H1 (cell line): ENCODE measurements at regions not wholly inside any gene's neighbourhood (a gene's known extent, or its start where the extent isn't known, plus 50 kb on each side); places are given as distances from the start of the nearest gene placed in this dataset.
A peak's percentile ranks its signal among the peaks of the same experiment; 100 is the strongest.

ENCODE experiments used
- CTCF ChIA-PET: fragments of 300-600 bp; sonication (Branson Sonifier 250); formaldehyde crosslinking; loops from one replicate; lab custom pipeline; 2021; ENCODE audit not compliant: partially characterized antibody; lab: Charles Lee
- POLR2A ChIA-PET: fragments of 300-600 bp; sonication (Branson Sonifier 250); formaldehyde crosslinking; loops from one replicate; lab custom pipeline; 2021; ENCODE audit warnings: inconsistent platforms; ENCODE audit not compliant: partially characterized antibody; lab: Charles Lee
- DNase-seq, 2 experiments: peaks; one replicate each; pipeline versions ENCODE4 v3.0.0 to v3.0.0-alpha.2; 2010 to 2022; ENCODE audit warnings: low spot score in 2 of 2, low read depth in 1 of 2, mixed read lengths in 1 of 2
- FAIRE-seq: peaks from 2 replicates; lab custom pipeline; 2011; peaks lifted over from hg19 to GRCh38; lab: Jason Lieb, UNC
- H2AFZ ChIP-seq: 2 replicates; pipeline ENCODE4 v1.8.1; 2012; ENCODE audit warnings: low read length, inconsistent platforms
- H2AK5ac ChIP-seq: 2 replicates; pipeline ENCODE4 v1.6.1; 2013; ENCODE audit warnings: low read depth, low read length
- H2BK120ac ChIP-seq: replicated peaks from 2 replicates; pipeline ENCODE3; 2013; ENCODE audit warnings: low read depth, low read length, inconsistent platforms
- H2BK12ac ChIP-seq: 2 replicates; pipeline ENCODE4 v1.6.1; 2013; ENCODE audit warnings: low read depth, low read length
- H2BK15ac ChIP-seq: 2 replicates; pipeline ENCODE4 v1.6.1; 2013; ENCODE audit warnings: low read length
- H2BK20ac ChIP-seq: 2 replicates; pipeline ENCODE4 v1.6.1; 2013; ENCODE audit warnings: low read length
- H2BK5ac ChIP-seq: 2 replicates; pipeline ENCODE4 v1.6.1; 2013; ENCODE audit warnings: low read depth, low read length
- H3K14ac ChIP-seq: 2 replicates; pipeline ENCODE4 v1.6.1; 2013; ENCODE audit warnings: inconsistent platforms; ENCODE audit not compliant: insufficient read length
- H3K18ac ChIP-seq: 2 replicates; pipeline ENCODE4 v1.6.1; 2013; ENCODE audit warnings: low read length; ENCODE audit errors: extremely low read depth
- H3K23ac ChIP-seq: 2 replicates; pipeline ENCODE4 v1.6.1; 2013; ENCODE audit warnings: inconsistent platforms; ENCODE audit not compliant: insufficient read length
- H3K23me2 ChIP-seq: 2 replicates; pipeline ENCODE4 v1.6.1; 2013; ENCODE audit warnings: low read depth, low read length
- H3K27ac ChIP-seq: 2 replicates; pipeline ENCODE4 v1.6.1; 2011; ENCODE audit warnings: low read depth, low read length, inconsistent platforms
- H3K27me3 ChIP-seq, 4 experiments: replicated peaks in 1 of 4; 1 replicate in 1 of 4; 2 replicates in 3 of 4; pipeline versions ENCODE4 v1.6.1 to v1.8.1; 2011 to 2013; ENCODE audit warnings: low read length in 3 of 4, mild to moderate bottlenecking in 3 of 4, inconsistent platforms in 2 of 4, mixed read lengths in 2 of 4, moderate library complexity in 1 of 4; ENCODE audit not compliant: control insufficient read depth in 3 of 4, insufficient read depth in 3 of 4; ENCODE audit errors: extremely low read depth in 1 of 4
- H3K36me3 ChIP-seq, 4 experiments: 2 replicates each; pipeline versions ENCODE4 v1.6.1 to v1.8.1; 2011 to 2013; ENCODE audit warnings: mild to moderate bottlenecking in 4 of 4, low read length in 3 of 4, moderate library complexity in 2 of 4, control low read depth in 1 of 4, inconsistent platforms in 1 of 4; ENCODE audit not compliant: insufficient read depth in 4 of 4, control insufficient read depth in 2 of 4
- H3K4ac ChIP-seq: replicated peaks from 2 replicates; pipeline ENCODE3; 2013; ENCODE audit warnings: low read length, low read depth, mixed read lengths, inconsistent platforms; ENCODE audit not compliant: insufficient read length
- H3K4me1 ChIP-seq, 4 experiments: replicated peaks in 1 of 4; 1 replicate in 1 of 4; 2 replicates in 3 of 4; pipeline versions ENCODE4 v1.6.1 to v1.8.1; 2011 to 2013; ENCODE audit warnings: low read length in 3 of 4, inconsistent platforms in 2 of 4, mixed read lengths in 1 of 4; ENCODE audit not compliant: insufficient read depth in 4 of 4, control insufficient read depth in 3 of 4
- H3K4me2 ChIP-seq, 2 experiments: 2 replicates each; pipeline versions ENCODE4 v1.6.1 to v1.8.1; 2011 to 2013; ENCODE audit warnings: low read depth in 2 of 2, low read length in 2 of 2, control low read depth in 1 of 2, inconsistent platforms in 1 of 2, mild to moderate bottlenecking in 1 of 2; ENCODE audit not compliant: insufficient read depth in 1 of 2
- H3K4me3 ChIP-seq, 4 experiments: fragments of 200-600, 300-600 bp in 1 of 4; sonication (generic), shearing (Covaris generic), sonication (Bioruptor Twin) in 1 of 4; 2 replicates each; pipeline versions ENCODE4 v1.5.1 to v1.8.1; 2011 to 2016; ENCODE audit warnings: low read length in 4 of 4, low read depth in 3 of 4, control low read depth in 2 of 4, inconsistent platforms in 2 of 4, mild to moderate bottlenecking in 2 of 4, mixed read lengths in 1 of 4, moderate library complexity in 1 of 4; ENCODE audit not compliant: insufficient read depth in 2 of 4; ENCODE audit errors: extremely low read depth in 1 of 4
- H3K56ac ChIP-seq: replicated peaks from 2 replicates; pipeline ENCODE3; 2013; ENCODE audit warnings: low read depth, mild to moderate bottlenecking, mixed read lengths, low read length, inconsistent platforms; ENCODE audit not compliant: insufficient read length
- H3K79me1 ChIP-seq: 2 replicates; pipeline ENCODE4 v1.6.1; 2013; ENCODE audit warnings: low read depth, low read length, control low read depth
- H3K79me2 ChIP-seq, 2 experiments: 2 replicates each; pipeline versions ENCODE4 v1.6.1 to v1.8.1; 2012 to 2013; ENCODE audit warnings: low read length in 2 of 2, mild to moderate bottlenecking in 2 of 2, inconsistent platforms in 1 of 2; ENCODE audit not compliant: insufficient read depth in 2 of 2, control insufficient read depth in 1 of 2
- H3K9ac ChIP-seq, 4 experiments: replicated peaks in 1 of 4; 1 replicate in 1 of 4; 2 replicates in 3 of 4; pipeline versions ENCODE4 v1.6.1 to v1.8.1; 2011 to 2013; ENCODE audit warnings: low read depth in 3 of 4, low read length in 3 of 4, control low read depth in 2 of 4, mild to moderate bottlenecking in 2 of 4, moderate library complexity in 2 of 4, inconsistent platforms in 1 of 4; ENCODE audit errors: extremely low read depth in 1 of 4
- H3K9me3 ChIP-seq, 2 experiments: 2 replicates each; pipeline versions ENCODE4 v1.6.1 to v1.8.1; 2012 to 2013; ENCODE audit warnings: mild to moderate bottlenecking in 2 of 2, moderate library complexity in 2 of 2, control low read depth in 1 of 2, inconsistent platforms in 1 of 2, low read depth in 1 of 2, low read length in 1 of 2, mixed read lengths in 1 of 2; ENCODE audit not compliant: insufficient read depth in 2 of 2
- H4K20me1 ChIP-seq, 2 experiments: replicated peaks in 1 of 2; 2 replicates each; pipeline versions ENCODE3 to v1.8.1; 2011 to 2013; ENCODE audit warnings: inconsistent platforms in 2 of 2, low read length in 2 of 2, mild to moderate bottlenecking in 1 of 2; ENCODE audit not compliant: insufficient read depth in 2 of 2, control insufficient read depth in 1 of 2
- H4K5ac ChIP-seq: 2 replicates; pipeline ENCODE4 v1.6.1; 2013; ENCODE audit warnings: low read length, low read depth, mixed read lengths, inconsistent platforms; ENCODE audit not compliant: insufficient read length
- H4K8ac ChIP-seq: 2 replicates; pipeline ENCODE4 v1.8.0; 2013; ENCODE audit warnings: mild to moderate bottlenecking, moderate library complexity, low read length, inconsistent platforms; ENCODE audit not compliant: insufficient read depth; ENCODE audit errors: extremely low read depth
- H4K91ac ChIP-seq: replicated peaks from 2 replicates; pipeline ENCODE3; 2013; ENCODE audit warnings: low read length, mixed read lengths, inconsistent platforms; ENCODE audit not compliant: insufficient read length
- CHD1 ChIP-seq: IDR thresholded peaks from 2 replicates; pipeline ENCODE4 v1.6.1; 2012; ENCODE audit warnings: low read depth, low read length, improper control_type of control experiment
- CHD7 ChIP-seq: fragments of 300-600 bp; sonication (generic); IDR thresholded peaks from 2 replicates; pipeline ENCODE4 v1.7.1; 2012; ENCODE audit warnings: low read length, moderate library complexity, mild to moderate bottlenecking, inconsistent platforms; ENCODE audit not compliant: insufficient replicate concordance

DNA sequence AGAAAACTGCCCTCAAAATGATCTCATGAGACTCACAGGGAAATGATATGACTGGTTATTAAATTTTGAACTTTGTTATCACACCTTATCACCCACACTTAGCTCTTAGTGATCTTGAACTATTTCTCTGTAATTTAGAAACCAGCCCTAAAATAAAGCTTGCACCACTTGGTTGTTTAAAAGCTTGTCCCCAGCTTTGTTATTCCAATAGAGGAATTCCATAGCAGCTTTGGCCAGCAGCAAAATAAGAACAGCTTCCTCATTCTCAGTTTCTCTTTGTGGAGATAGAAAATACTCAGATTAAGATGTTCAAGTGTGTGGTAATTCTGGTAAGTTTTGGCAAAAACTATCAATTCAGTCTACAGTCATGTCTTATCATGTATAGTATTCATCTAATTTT is 54.4 kb upstream of the CCDC68 start:
- Histone ChIP-seq H3K4ac (no peak overlapping the region), H3K9ac (no peak overlapping the region), H2BK5ac (no peak overlapping the region), H3K23me2 (no peaks in the 10 kb centered on the region), H4K8ac (no peak overlapping the region), H3K4me1 (peaks cover 0 to 5% (median 2%) of the 10 kb centered on the region in 4 experiments; a peak in 3 of 7 replicates), H4K5ac (no peak overlapping the region), H3K36me3 (no peaks in the 10 kb centered on the region), H2AK5ac (no peak overlapping the region), H4K91ac (no peak overlapping the region), H3K27me3 (no peaks in the 10 kb centered on the region), H2BK20ac (no peak overlapping the region), H2BK15ac (no peak overlapping the region), H3K4me3 (no peak overlapping the region), H2BK120ac (no peak overlapping the region), H3K18ac (no peak overlapping the region), H4K20me1 (no peaks in the 10 kb centered on the region), H3K23ac (no peak overlapping the region), H3K4me2 (peak overlapping the region in 1 of 2 experiments; percentile 33; a peak in 1 of 4 replicates), H3K56ac (no peak overlapping the region), H3K79me1 (no peaks in the 10 kb centered on the region), H3K14ac (no peak overlapping the region), H3K9me3 (no peaks in the 10 kb centered on the region), H2BK12ac (no peak overlapping the region), H3K27ac (no peak overlapping the region), H2AFZ (no peak overlapping the region), H3K79me2 (no peaks in the 10 kb centered on the region)
- DNase-seq (no peak), FAIRE-seq (no peak)
- TF ChIP-seq CHD7 (peak; percentile 44), CHD1 (no peak)
- ChIA-PET POLR2A (no interaction called here), CTCF (interaction anchor here (0.9 to 1.0 kb wide), 3 partner anchors 10 to 35 kb away, joined by 3 read pairs; no protein-coding TSS in a partner anchor)
